ENCODE measurements at regions not wholly inside any gene's neighbourhood (a gene's known extent, or its start where the extent isn't known, plus 50 kb on each side); places are given as distances from the start of the nearest gene placed in this dataset.

- no peak for TF ChIP-seq CTCF (IDR thresholded peaks at IDR 0.05; ENCODE audit: poor library complexity)
- TF ChIP-seq EZH2 (IDR thresholded peaks at IDR 0.05; ENCODE audit: borderline replicate concordance), result no peak
- no peak for TF ChIP-seq EZH2phosphoT487 (IDR thresholded peaks at IDR 0.05; ENCODE audit: low read depth, severe bottlenecking, unreplicated experiment)
Observed at GRCh38 chr5:74945561-74946165, 79.5 kb upstream of the FAM169A start.
